ENCODE measurements at regions not wholly inside any gene's neighbourhood (a gene's known extent, or its start where the extent isn't known, plus 50 kb on each side); places are given as distances from the start of the nearest gene placed in this dataset.
"Not testable (repeated sequence)": the region's sequence is repeated elsewhere in the genome, so short reads cannot be mapped to it uniquely, and the experiment has no call there.

DNA sequence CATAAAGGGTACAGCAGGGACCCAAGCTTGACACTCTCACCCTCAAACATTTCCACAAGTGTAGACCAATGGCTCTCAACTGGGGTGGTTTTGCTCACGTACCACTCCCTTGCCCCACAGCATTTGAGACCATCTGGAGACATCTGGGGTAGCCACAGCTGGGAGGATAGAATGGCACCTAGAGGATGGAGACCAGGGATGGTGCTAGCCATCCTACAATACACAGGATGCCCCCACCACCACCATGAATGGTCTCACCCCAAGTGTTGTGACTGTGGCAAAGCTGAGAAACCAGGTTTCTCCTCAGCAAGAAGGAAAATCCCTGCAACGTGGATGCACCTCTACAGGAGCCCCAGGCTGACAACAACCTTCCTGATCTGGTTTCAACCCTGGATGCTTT lies 69.1 kb upstream of the CLEC6A start:
- not testable (repeated sequence) for DNase-seq (ENCODE audit: insufficient read length, low spot score); FAIRE-seq

DNA sequence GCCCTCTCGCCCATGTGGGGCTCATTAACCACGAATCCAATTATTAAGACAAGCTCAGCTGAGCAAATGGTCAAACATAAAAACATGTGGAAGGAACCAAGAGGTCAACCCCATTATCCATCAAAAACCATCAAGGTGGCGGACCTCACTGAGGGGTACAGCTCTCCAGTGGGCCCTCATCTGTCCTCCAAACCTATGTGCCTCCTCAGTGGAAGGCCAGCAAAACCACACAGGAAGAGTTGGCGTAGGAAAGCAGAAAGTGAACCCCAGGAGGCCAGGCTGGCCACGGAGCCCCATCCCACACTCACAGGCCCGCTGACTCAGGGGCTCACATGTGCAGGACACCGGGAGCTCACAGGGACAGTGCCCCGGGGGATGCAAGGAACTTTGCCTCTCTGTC lies 66.5 kb upstream of the CLEC6A start:
- not testable (repeated sequence) for FAIRE-seq; DNase-seq (ENCODE audit: insufficient read length, low spot score)

DNA sequence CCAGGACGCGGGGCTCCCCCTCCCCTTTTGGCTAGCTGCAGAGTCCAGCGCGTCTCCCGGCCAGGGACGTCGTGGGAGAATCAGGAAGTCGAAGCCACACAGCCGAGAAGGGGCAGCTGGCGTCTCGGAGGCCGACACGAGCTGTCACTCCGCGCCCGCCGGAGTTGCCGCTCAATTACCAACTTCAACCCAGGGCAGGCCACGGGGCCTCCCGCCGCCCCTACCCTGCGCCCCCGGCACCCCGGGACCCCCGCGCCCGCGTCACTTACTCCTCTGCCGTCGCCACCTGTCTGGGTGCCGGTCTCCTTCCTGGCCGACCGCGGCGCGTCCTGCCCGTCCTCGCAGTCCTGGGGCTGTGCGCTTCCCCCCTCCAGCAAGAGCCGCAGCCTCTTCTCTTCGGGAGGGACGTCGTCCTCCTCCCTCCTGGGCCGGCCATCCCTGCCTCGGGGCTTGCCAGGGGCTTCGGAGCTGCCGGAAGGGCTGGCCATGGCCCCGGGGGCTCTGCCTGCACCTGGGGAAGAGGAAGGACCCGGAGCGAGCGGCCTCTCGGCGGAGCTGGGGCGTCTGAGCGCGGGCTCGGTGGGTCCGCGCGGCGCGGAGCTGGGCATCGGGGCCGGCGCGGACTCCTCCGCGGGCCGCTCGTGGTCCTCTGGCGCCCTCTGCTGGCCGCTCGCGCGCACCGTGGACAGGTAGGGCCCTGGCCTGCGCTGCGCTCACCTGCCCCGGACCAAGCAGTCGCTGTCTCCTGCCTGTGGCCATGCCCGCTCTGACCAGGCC lies 65.6 kb upstream of the CLEC6A start:
- not testable (repeated sequence) for FAIRE-seq
- peak; percentile 7 for DNase-seq (ENCODE audit: insufficient read length, low spot score)

DNA sequence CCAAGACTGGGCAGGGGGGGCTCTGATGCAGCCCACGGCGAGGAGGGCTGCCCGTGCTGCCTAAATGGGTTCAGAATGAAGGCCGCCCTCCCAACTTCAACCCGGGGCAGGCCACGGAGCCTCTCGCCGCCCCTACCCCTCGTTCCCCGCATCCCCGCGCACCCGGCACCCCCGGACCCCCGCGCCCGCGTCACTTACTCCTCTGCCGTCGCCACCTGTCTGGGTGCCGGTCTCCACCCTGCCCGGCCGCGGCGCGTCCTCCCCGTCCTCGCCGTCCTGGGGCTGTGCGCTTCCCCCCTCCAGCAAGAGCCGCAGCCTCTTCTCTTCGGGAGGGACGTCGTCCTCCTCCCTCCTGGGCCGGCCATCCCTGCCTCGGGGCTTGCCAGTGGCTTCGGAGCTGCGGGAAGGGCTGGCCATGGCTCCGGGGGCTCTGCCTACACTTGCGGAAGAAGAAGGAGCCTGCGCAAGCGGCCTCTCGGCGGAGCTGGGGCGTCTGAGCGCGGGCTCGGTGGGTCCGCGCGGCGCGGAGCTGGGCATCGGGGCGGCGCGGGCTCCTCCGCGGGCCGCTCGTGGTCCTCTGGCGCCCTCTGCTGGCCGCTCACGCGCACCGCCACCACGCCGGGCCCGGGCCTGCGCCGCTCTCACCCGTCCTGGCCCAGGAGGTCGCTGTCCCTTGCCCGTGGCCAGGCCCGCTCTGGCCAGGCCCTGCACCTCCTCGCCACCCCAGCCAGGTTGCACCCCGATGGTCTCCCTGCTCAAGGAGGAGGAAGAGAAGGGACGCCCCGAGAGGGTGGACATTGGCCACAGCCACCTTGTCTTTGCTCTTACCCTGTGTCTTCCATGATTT lies 59.3 kb upstream of the CLEC6A start:
- not testable (repeated sequence) for FAIRE-seq; DNase-seq (ENCODE audit: insufficient read length, low spot score)

DNA sequence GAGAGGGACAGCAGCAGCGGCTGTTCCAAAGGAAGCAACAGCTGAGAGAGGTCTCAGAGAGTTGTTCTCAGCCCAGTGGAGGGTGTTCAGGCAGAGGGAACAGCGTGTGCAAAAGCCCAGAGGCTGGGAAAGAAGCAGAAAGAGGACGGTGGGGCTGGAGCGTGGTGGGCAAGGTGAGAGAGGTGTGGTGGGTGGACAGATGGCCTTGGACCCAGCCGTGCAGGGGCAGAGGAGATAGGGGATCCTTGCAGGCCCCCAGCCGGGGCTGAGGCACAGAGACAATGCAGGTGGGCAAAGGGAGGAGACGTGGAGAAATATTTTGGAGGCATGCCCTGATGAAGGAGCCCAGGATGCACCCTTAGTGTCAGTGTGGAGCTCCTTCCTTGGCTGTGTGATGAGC lies 58.4 kb upstream of the CLEC6A start:
- FAIRE-seq; DNase-seq (ENCODE audit: insufficient read length, low spot score): not testable (repeated sequence)

DNA sequence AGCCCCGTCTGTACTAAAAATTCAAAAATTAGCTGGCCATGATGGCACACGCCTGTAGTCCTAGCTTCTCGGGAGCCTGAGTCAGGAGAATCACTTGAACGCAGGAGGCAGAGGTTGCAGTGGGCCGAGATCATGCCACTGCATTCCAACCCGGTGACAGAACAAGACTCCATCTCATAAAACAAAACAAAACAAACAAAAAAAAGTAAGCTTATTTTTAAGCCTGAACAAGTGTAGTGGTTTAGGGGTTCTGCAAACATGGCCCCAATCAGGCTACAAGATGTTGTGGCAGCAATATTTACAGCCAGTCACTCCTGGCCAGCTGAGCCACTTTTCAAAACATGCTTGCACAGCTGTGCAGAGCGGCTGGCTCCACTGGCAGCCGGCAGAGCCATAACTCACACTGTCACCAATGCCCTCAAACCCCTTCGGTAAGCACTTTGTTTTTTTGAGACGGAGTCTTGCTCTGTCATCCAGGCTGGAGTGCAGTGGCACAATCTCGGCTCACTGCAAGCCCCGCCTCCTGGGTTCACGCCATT lies 56.2 kb upstream of the CLEC6A start:
- not testable (repeated sequence) for FAIRE-seq; DNase-seq (ENCODE audit: insufficient read length, low spot score)

DNA sequence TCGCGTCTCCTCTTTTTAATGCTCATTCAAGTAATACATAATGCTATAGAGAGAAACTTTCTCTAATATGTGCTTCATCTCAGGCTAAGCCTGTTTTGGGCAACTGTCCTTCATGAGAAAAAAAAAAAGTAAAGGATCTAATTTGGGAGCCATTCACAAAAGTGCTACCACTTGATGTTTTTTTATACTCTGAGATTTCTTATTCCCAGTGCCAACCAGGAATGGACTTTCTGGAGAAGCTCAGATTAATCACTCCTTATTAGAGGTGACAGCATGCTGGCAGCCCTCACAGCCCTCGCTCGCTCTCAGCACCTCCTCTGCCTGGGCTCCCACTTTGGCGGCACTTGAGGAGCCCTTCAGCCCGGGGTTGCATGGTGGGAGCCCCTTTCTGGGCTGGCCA lies 51.9 kb upstream of the CLEC6A start:
- not testable (repeated sequence) for FAIRE-seq; DNase-seq (ENCODE audit: insufficient read length, low spot score)

DNA sequence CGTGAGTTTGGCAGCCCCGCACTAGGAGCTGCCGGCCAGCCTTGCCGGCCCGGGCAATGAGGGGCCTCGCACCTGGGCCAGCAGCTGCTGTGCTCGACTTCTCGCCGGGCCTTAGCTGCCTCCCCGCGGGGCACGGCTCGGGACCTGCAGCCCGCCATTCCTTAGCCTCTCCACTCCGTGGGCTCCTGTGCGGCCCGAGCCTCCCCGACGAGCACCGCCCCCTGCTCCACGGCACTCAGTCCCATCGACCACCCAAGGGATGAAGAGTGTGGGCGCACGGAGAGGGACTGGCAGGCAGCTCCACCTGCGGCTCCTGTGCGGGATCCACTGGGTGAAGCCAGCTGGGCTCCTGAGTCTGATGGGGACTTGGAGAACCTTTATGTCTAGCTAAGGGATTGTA lies 51.4 kb upstream of the CLEC6A start:
- not testable (repeated sequence) for FAIRE-seq; DNase-seq (ENCODE audit: insufficient read length, low spot score)

Measured in H54 (cell line).